ENCODE measurements at regions not wholly inside any gene's neighbourhood (a gene's known extent, or its start where the extent isn't known, plus 50 kb on each side); places are given as distances from the start of the nearest gene placed in this dataset.

- Histone ChIP-seq H3K4me1 (ENCODE audit: control insufficient read depth, insufficient read depth, low read length) (no peaks in the 10 kb centered on the region), H3K9me3 (ENCODE audit: control insufficient read depth, insufficient read depth, low read length) (no peaks in the 10 kb centered on the region), H3K36me3 (ENCODE audit: control insufficient read depth, insufficient read depth, low read length) (no peaks in the 10 kb centered on the region), H3K27me3 (ENCODE audit: control insufficient read depth, insufficient read depth, low read length) (no peaks in the 10 kb centered on the region), H3K4me3 (ENCODE audit: low read length) (no peak overlapping the region), H3K27ac (ENCODE audit: low read length) (no peak overlapping the region)
- WGBS (ENCODE audit: insufficient coverage, insufficient read length), result no CpG with 5 or more reads among the region's 2 CpGs
- DNase-seq (ENCODE audit: low read depth, low spot score), result no peak
Observed at GRCh38 chr4:151559595-151559994, 150.6 kb downstream of the FHIP1A start.

DNA sequence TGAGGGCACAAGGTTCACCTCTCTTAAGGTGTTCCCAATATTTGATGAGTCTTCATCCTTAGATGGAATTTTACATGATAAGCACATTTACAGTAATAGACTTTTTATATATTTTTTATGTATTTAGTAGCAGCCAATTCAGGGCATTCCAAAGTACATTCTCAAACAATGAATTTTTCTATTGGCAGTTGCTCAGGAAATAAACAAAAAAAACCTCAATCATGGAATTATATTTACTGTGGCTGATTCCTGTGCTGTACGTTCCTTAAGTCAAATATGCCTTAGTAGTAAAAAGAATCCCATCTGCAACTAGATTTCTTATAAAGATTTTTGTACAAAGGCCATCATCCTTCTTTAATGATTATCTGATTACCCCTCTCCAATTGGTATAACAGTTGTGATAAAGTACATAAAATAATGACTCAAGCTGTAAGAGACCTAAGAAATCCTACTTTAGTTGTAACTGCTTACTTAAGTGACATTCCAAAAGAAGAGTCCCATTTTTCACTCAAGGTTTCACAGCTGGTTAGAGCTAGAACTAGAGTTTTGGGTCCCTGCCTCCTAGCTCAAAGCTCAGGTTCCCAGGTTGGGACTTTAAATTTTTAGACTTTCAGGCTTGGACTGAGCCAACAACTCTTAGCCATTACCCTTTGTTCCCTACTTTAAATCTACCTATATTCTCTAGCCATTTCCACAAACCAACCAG is 152.7 kb downstream of the FHIP1A start:
- DNase-seq (ENCODE audit: low read depth, low spot score), result no peak
- Histone ChIP-seq H3K9me3 (ENCODE audit: control insufficient read depth, insufficient read depth, low read length) (no peaks in the 10 kb centered on the region), H3K4me1 (ENCODE audit: control insufficient read depth, insufficient read depth, low read length) (no peaks in the 10 kb centered on the region), H3K27me3 (ENCODE audit: control insufficient read depth, insufficient read depth, low read length) (no peaks in the 10 kb centered on the region), H3K36me3 (ENCODE audit: control insufficient read depth, insufficient read depth, low read length) (no peaks in the 10 kb centered on the region), H3K27ac (ENCODE audit: low read length) (no peak overlapping the region), H3K4me3 (ENCODE audit: low read length) (no peak overlapping the region)
- WGBS (ENCODE audit: insufficient coverage, insufficient read length), result no CpG with 5 or more reads among the region's 1 CpG

- Histone ChIP-seq H3K36me3 (ENCODE audit: control insufficient read depth, insufficient read depth, low read length) (no peaks in the 10 kb centered on the region), H3K9me3 (ENCODE audit: control insufficient read depth, insufficient read depth, low read length) (no peaks in the 10 kb centered on the region), H3K27ac (ENCODE audit: low read length) (no peak overlapping the region), H3K4me1 (ENCODE audit: control insufficient read depth, insufficient read depth, low read length) (no peaks in the 10 kb centered on the region), H3K4me3 (ENCODE audit: low read length) (no peak overlapping the region), H3K27me3 (ENCODE audit: control insufficient read depth, insufficient read depth, low read length) (no peaks in the 10 kb centered on the region)
- DNase-seq (ENCODE audit: low read depth, low spot score), result no peak
- WGBS (ENCODE audit: insufficient coverage, insufficient read length), result no CpG with 5 or more reads among the region's 3 CpGs
Observed at GRCh38 chr4:151563194-151563593, 154.2 kb downstream of the FHIP1A start.

DNA sequence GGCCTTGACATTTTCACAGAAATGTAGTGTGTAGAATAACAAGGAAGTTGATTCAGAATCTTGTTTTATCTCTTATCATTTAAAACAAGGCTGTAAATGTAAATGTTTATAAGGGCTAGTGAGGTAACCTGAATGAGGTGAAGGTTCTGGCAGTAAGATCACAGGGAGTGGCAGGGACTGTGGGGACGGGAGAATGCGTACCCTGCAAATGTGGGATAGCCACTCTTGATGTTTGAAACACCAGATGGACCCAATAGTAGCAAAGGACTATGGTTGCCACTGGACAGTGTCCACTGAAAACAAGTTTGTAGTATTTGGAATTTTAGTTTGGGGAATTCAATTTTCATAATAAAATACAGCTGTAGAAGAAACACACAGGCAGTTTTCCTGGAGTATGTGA is 155.3 kb downstream of the FHIP1A start:
- no CpG with 5 or more reads among the region's 2 CpGs for WGBS (ENCODE audit: insufficient coverage, insufficient read length)

DNA sequence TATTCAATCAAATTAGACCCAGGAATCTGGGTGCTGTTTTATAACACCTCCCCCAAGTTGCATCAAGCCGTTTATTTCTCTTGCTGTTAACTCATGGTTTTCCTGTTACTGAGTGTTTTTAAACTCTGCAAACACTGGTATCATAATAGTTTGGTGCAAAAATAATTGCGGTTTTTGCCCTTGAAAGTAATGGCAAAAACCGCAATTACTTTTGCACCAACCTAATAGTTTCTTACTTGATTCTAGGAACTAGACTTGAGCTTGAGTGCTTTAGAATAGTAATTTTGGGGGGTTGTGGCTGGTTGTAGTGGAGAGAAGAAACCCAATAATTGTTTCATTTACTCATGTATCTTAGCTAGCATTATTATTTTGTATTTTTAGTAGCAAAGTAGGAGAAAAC is 156.6 kb downstream of the FHIP1A start:
- no peaks in the 10 kb centered on the region for H3K36me3 ChIP-seq (ENCODE audit: control insufficient read depth, insufficient read depth, low read length)
- no peak overlapping the region for H3K27ac ChIP-seq (ENCODE audit: low read length)
- WGBS (ENCODE audit: insufficient coverage, insufficient read length), result no CpG with 5 or more reads among the region's 3 CpGs
- no peaks in the 10 kb centered on the region for H3K4me1 ChIP-seq (ENCODE audit: control insufficient read depth, insufficient read depth, low read length)
- H3K27me3 ChIP-seq (ENCODE audit: control insufficient read depth, insufficient read depth, low read length), result no peaks in the 10 kb centered on the region
- DNase-seq (ENCODE audit: low read depth, low spot score), result no peak
- H3K4me3 ChIP-seq (ENCODE audit: low read length), result no peak overlapping the region
- H3K9me3 ChIP-seq (ENCODE audit: control insufficient read depth, insufficient read depth, low read length), result no peaks in the 10 kb centered on the region

More for the DNA sequence above, 155.3 kb downstream of the FHIP1A start:
- Histone ChIP-seq H3K9me3 (ENCODE audit: control insufficient read depth, insufficient read depth, low read length) (no peaks in the 10 kb centered on the region), H3K27me3 (ENCODE audit: control insufficient read depth, insufficient read depth, low read length) (no peaks in the 10 kb centered on the region), H3K27ac (ENCODE audit: low read length) (no peak overlapping the region), H3K36me3 (ENCODE audit: control insufficient read depth, insufficient read depth, low read length) (no peaks in the 10 kb centered on the region), H3K4me3 (ENCODE audit: low read length) (no peak overlapping the region), H3K4me1 (ENCODE audit: control insufficient read depth, insufficient read depth, low read length) (no peaks in the 10 kb centered on the region)
- DNase-seq (ENCODE audit: low read depth, low spot score), result no peak

DNA sequence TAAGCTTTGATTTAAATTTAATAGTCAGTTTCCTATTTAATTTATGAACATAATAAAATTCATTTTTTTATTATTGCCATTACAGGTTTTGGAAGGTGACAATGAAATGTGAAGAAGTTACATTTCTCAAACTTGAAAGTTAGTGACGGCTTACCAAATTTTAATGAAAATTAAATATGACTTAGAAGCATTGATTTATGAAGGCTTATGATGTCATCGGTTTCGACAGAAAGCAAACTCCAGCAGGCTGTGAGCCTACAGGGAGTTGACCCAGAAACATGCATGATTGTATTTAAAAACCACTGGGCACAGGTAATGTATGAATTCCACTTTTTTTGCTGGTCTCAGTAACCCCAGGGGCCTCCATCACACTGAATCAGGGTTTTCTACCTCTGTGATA is 157.1 kb downstream of the FHIP1A start:
- H3K27ac ChIP-seq (ENCODE audit: low read length), result no peak overlapping the region
- no peaks in the 10 kb centered on the region for H3K9me3 ChIP-seq (ENCODE audit: control insufficient read depth, insufficient read depth, low read length)

GRCh38 chr4:151567056-151567455 is 158.1 kb downstream of the FHIP1A start:
- Histone ChIP-seq H3K4me3 (ENCODE audit: low read length) (no peak overlapping the region), H3K36me3 (ENCODE audit: control insufficient read depth, insufficient read depth, low read length) (no peaks in the 10 kb centered on the region), H3K27ac (ENCODE audit: low read length) (no peak overlapping the region), H3K4me1 (ENCODE audit: control insufficient read depth, insufficient read depth, low read length) (no peaks in the 10 kb centered on the region), H3K27me3 (ENCODE audit: control insufficient read depth, insufficient read depth, low read length) (no peaks in the 10 kb centered on the region), H3K9me3 (ENCODE audit: control insufficient read depth, insufficient read depth, low read length) (no peaks in the 10 kb centered on the region)
- no CpG with 5 or more reads among the region's 4 CpGs for WGBS (ENCODE audit: insufficient coverage, insufficient read length)
- no peak for DNase-seq (ENCODE audit: low read depth, low spot score)

More for the DNA sequence above, 157.1 kb downstream of the FHIP1A start:
- no peak overlapping the region for H3K4me3 ChIP-seq (ENCODE audit: low read length)
- no peaks in the 10 kb centered on the region for H3K27me3 ChIP-seq (ENCODE audit: control insufficient read depth, insufficient read depth, low read length)
- no peak for DNase-seq (ENCODE audit: low read depth, low spot score)
- no CpG with 5 or more reads among the region's 3 CpGs for WGBS (ENCODE audit: insufficient coverage, insufficient read length)
- H3K36me3 ChIP-seq (ENCODE audit: control insufficient read depth, insufficient read depth, low read length), result no peaks in the 10 kb centered on the region
- no peaks in the 10 kb centered on the region for H3K4me1 ChIP-seq (ENCODE audit: control insufficient read depth, insufficient read depth, low read length)

DNA sequence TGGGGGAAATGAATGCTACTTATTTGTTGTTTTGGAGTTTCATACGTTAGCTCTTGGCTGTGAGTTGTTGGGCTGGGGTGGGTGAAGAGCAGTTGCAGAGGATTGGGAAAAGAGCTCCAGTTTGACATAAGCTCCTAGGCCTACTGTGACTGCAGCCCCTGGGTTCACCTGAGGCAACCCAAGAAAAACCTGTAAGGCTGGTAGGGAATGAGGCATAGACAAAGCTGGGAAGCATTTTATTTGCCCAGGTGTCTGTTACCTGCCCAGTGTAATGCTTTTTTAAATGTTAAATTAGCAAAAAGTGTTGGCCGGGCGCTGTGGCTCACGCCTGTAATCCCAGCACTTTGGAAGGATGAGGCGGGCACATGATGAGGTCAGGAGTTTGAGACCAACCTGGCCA is 160.0 kb downstream of the FHIP1A start:
- no peak for DNase-seq (ENCODE audit: low read depth, low spot score)
- no peak overlapping the region for H3K4me3 ChIP-seq (ENCODE audit: low read length)
- no peaks in the 10 kb centered on the region for H3K9me3 ChIP-seq (ENCODE audit: control insufficient read depth, insufficient read depth, low read length)
- no peaks in the 10 kb centered on the region for H3K36me3 ChIP-seq (ENCODE audit: control insufficient read depth, insufficient read depth, low read length)
- no peak overlapping the region for H3K27ac ChIP-seq (ENCODE audit: low read length)
- no CpG with 5 or more reads among the region's 5 CpGs for WGBS (ENCODE audit: insufficient coverage, insufficient read length)
- H3K4me1 ChIP-seq (ENCODE audit: control insufficient read depth, insufficient read depth, low read length), result no peaks in the 10 kb centered on the region
- no peaks in the 10 kb centered on the region for H3K27me3 ChIP-seq (ENCODE audit: control insufficient read depth, insufficient read depth, low read length)

DNA sequence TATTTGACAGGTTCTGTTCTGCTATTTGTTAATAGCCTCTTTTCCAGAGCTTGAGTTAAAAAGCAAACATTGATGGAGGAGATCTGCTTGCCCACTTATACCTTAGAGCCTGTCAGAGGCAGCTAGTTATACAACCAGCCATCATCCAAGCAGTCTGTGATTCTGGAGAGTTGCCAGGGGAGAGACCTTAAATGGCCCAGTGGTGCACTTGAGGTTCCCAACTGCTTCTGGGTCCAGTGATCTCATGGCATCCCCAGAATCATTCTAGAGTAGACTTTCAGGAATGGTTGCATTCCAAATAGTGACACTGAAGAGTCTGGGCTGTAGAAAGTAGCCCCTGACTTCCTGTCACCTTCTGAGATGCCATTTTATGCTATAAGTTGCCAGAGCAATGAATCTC is 160.7 kb downstream of the FHIP1A start:
- Histone ChIP-seq H3K9me3 (ENCODE audit: control insufficient read depth, insufficient read depth, low read length) (no peaks in the 10 kb centered on the region), H3K4me1 (ENCODE audit: control insufficient read depth, insufficient read depth, low read length) (no peaks in the 10 kb centered on the region), H3K27ac (ENCODE audit: low read length) (no peak overlapping the region), H3K4me3 (ENCODE audit: low read length) (no peak overlapping the region), H3K27me3 (ENCODE audit: control insufficient read depth, insufficient read depth, low read length) (no peaks in the 10 kb centered on the region), H3K36me3 (ENCODE audit: control insufficient read depth, insufficient read depth, low read length) (no peaks in the 10 kb centered on the region)
- no peak for DNase-seq (ENCODE audit: low read depth, low spot score)

DNA sequence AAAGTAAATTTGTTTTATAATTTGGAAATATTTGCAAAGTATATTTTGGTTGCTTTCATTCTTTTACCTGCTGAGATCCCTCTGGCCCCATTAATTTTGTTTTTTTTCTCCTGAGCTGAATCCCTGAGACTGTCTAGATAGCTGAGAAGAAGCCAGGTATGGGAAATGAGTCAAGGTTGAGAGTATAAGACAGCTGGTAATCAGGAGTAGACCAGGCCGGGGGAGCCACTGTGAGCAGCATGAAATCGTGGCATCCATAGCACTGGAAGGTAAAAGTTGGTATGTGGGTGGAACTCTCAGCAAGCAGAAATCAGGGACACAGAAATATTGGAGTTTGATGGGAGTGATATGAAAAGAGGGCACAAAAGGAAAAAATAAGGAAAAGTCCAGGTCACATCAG is 164.5 kb downstream of the FHIP1A start:
- Histone ChIP-seq H3K9me3 (ENCODE audit: control insufficient read depth, insufficient read depth, low read length) (no peaks in the 10 kb centered on the region), H3K27ac (ENCODE audit: low read length) (no peak overlapping the region), H3K27me3 (ENCODE audit: control insufficient read depth, insufficient read depth, low read length) (no peaks in the 10 kb centered on the region), H3K36me3 (ENCODE audit: control insufficient read depth, insufficient read depth, low read length) (no peaks in the 10 kb centered on the region), H3K4me1 (ENCODE audit: control insufficient read depth, insufficient read depth, low read length) (no peaks in the 10 kb centered on the region), H3K4me3 (ENCODE audit: low read length) (no peak overlapping the region)
- DNase-seq (ENCODE audit: low read depth, low spot score), result no peak
- WGBS (ENCODE audit: insufficient coverage, insufficient read length), result no CpG with 5 or more reads among the region's 2 CpGs

GRCh38 chr4:151573945-151574344 is 165.0 kb downstream of the FHIP1A start:
- Histone ChIP-seq H3K36me3 (ENCODE audit: control insufficient read depth, insufficient read depth, low read length) (no peaks in the 10 kb centered on the region), H3K4me1 (ENCODE audit: control insufficient read depth, insufficient read depth, low read length) (no peaks in the 10 kb centered on the region), H3K9me3 (ENCODE audit: control insufficient read depth, insufficient read depth, low read length) (no peaks in the 10 kb centered on the region), H3K27ac (ENCODE audit: low read length) (no peak overlapping the region), H3K27me3 (ENCODE audit: control insufficient read depth, insufficient read depth, low read length) (no peaks in the 10 kb centered on the region), H3K4me3 (ENCODE audit: low read length) (no peak overlapping the region)
- no peak for DNase-seq (ENCODE audit: low read depth, low spot score)
- WGBS (ENCODE audit: insufficient coverage, insufficient read length), result no CpG with 5 or more reads among the region's 1 CpG

Data from iPS DF 6.9 (cell line).